Activated CD4-positive, alpha-beta T cell treated with anti-CD3 and anti-CD28 coated beads, Interleukin-2, amount 10 ng/mL, durations not matched to agents 24 days and 14 days (primary cell): ENCODE measurements at regions not wholly inside any gene's neighbourhood (a gene's known extent, or its start where the extent isn't known, plus 50 kb on each side); places are given as distances from the start of the nearest gene placed in this dataset.

Source experiments
- DNase-seq: peaks from one replicate; pipeline ENCODE4 v3.0.0; 2022
- H3K27ac Mint-ChIP-seq: one replicate; pipeline ENCODE4 v1.8.0; 2022; ENCODE audit warnings: mild to moderate bottlenecking, mixed read lengths
- H3K27me3 Mint-ChIP-seq: one replicate; pipeline ENCODE4 v1.8.0; 2022; ENCODE audit warnings: mixed read lengths
- H3K36me3 Mint-ChIP-seq: one replicate; pipeline ENCODE4 v1.8.0; 2022; ENCODE audit warnings: low read depth, mild to moderate bottlenecking, mixed read lengths
- H3K4me1 Mint-ChIP-seq: one replicate; pipeline ENCODE4 v1.8.0; 2021; ENCODE audit warnings: mixed read lengths
- H3K4me3 Mint-ChIP-seq: one replicate; pipeline ENCODE4 v1.8.0; 2022; ENCODE audit warnings: mild to moderate bottlenecking, moderate library complexity, mixed read lengths
- H3K9me3 Mint-ChIP-seq: one replicate; pipeline ENCODE4 v1.8.0; 2021; ENCODE audit warnings: mixed read lengths
- intact Hi-C: fragments of 100-400 bp; cut with micrococcal nuclease; formaldehyde crosslinking; loops from one replicate; pipeline ENCODE4 v1.15.1; 2023

- H3K36me3 Mint-ChIP-seq: no peaks in the 10 kb centered on the region
- no peak for DNase-seq
- H3K9me3 Mint-ChIP-seq: no peaks in the 10 kb centered on the region
- no peaks in the 10 kb centered on the region for H3K27me3 Mint-ChIP-seq
- intact Hi-C loops: no loop called here
- H3K4me1 Mint-ChIP-seq: no peaks in the 10 kb centered on the region
- H3K4me3 Mint-ChIP-seq: no peak overlapping the region
- H3K27ac Mint-ChIP-seq: no peak overlapping the region
These were observed 469.6 kb upstream of the VRK2 start for GRCh38 chr2:57576983-57577382.

GRCh38 chr2:57597940-57598339 is 448.7 kb upstream of the VRK2 start:
- Mint-ChIP-seq H3K27me3 (no peaks in the 10 kb centered on the region), H3K27ac (no peak overlapping the region), H3K9me3 (peaks cover 5% of the 10 kb centered on the region), H3K4me1 (no peaks in the 10 kb centered on the region), H3K4me3 (no peak overlapping the region), H3K36me3 (no peaks in the 10 kb centered on the region)
- no peak for DNase-seq
- intact Hi-C loops: no loop called here

- H3K36me3 Mint-ChIP-seq: no peaks in the 10 kb centered on the region
- no peak overlapping the region for H3K4me3 Mint-ChIP-seq
- intact Hi-C loops: no loop called here
- no peaks in the 10 kb centered on the region for H3K27me3 Mint-ChIP-seq
- no peak for DNase-seq
- no peak overlapping the region for H3K27ac Mint-ChIP-seq
- H3K9me3 Mint-ChIP-seq: peaks cover 5% of the 10 kb centered on the region
- no peaks in the 10 kb centered on the region for H3K4me1 Mint-ChIP-seq
These were observed 448.1 kb upstream of the VRK2 start for GRCh38 chr2:57598551-57598950.

GRCh38 chr2:57602733-57603132 is 443.9 kb upstream of the VRK2 start:
- Mint-ChIP-seq H3K4me3 (no peak overlapping the region), H3K27me3 (no peaks in the 10 kb centered on the region), H3K27ac (no peak overlapping the region), H3K36me3 (no peaks in the 10 kb centered on the region), H3K4me1 (no peaks in the 10 kb centered on the region), H3K9me3 (no peaks in the 10 kb centered on the region)
- intact Hi-C loops: no loop called here
- no peak for DNase-seq

GRCh38 chr2:57614988-57615387 is 431.6 kb upstream of the VRK2 start:
- Mint-ChIP-seq H3K27me3 (no peaks in the 10 kb centered on the region), H3K9me3 (no peaks in the 10 kb centered on the region), H3K4me3 (no peak overlapping the region), H3K27ac (no peak overlapping the region), H3K4me1 (no peaks in the 10 kb centered on the region), H3K36me3 (no peaks in the 10 kb centered on the region)
- intact Hi-C loops: no loop called here
- no peak for DNase-seq

- intact Hi-C loops: no loop called here
- H3K9me3 Mint-ChIP-seq: no peaks in the 10 kb centered on the region
- no peak overlapping the region for H3K27ac Mint-ChIP-seq
- no peak for DNase-seq
- no peaks in the 10 kb centered on the region for H3K36me3 Mint-ChIP-seq
- no peaks in the 10 kb centered on the region for H3K27me3 Mint-ChIP-seq
- H3K4me1 Mint-ChIP-seq: no peaks in the 10 kb centered on the region
- no peak overlapping the region for H3K4me3 Mint-ChIP-seq
These were observed 430.6 kb upstream of the VRK2 start for GRCh38 chr2:57615855-57616556.

- no peaks in the 10 kb centered on the region for H3K4me1 Mint-ChIP-seq
- no peak overlapping the region for H3K4me3 Mint-ChIP-seq
- H3K27ac Mint-ChIP-seq: no peak overlapping the region
These were observed 429.3 kb upstream of the VRK2 start for GRCh38 chr2:57617318-57617717.

GRCh38 chr2:57621122-57621663 is 425.4 kb upstream of the VRK2 start:
- intact Hi-C loops: no loop called here
- Mint-ChIP-seq H3K36me3 (no peaks in the 10 kb centered on the region), H3K27ac (no peak overlapping the region), H3K4me3 (no peak overlapping the region), H3K9me3 (no peaks in the 10 kb centered on the region), H3K27me3 (no peaks in the 10 kb centered on the region), H3K4me1 (no peaks in the 10 kb centered on the region)
- no peak for DNase-seq

More at GRCh38 chr2:57617318-57617717, 429.3 kb upstream of the VRK2 start:
- intact Hi-C loops: no loop called here
- no peaks in the 10 kb centered on the region for H3K36me3 Mint-ChIP-seq
- no peaks in the 10 kb centered on the region for H3K9me3 Mint-ChIP-seq
- DNase-seq: no peak
- H3K27me3 Mint-ChIP-seq: no peaks in the 10 kb centered on the region

- H3K27ac Mint-ChIP-seq: no peak overlapping the region
- intact Hi-C loops: no loop called here
- H3K36me3 Mint-ChIP-seq: no peaks in the 10 kb centered on the region
- H3K4me1 Mint-ChIP-seq: no peaks in the 10 kb centered on the region
- no peaks in the 10 kb centered on the region for H3K9me3 Mint-ChIP-seq
- DNase-seq: no peak
- H3K4me3 Mint-ChIP-seq: no peak overlapping the region
- no peaks in the 10 kb centered on the region for H3K27me3 Mint-ChIP-seq
These were observed 424.6 kb upstream of the VRK2 start for GRCh38 chr2:57622009-57622408.

- no peak for DNase-seq
- no peak overlapping the region for H3K27ac Mint-ChIP-seq
- H3K27me3 Mint-ChIP-seq: no peaks in the 10 kb centered on the region
- peaks cover 4% of the 10 kb centered on the region for H3K9me3 Mint-ChIP-seq
- no peak overlapping the region for H3K4me3 Mint-ChIP-seq
- intact Hi-C loops: no loop called here
- H3K4me1 Mint-ChIP-seq: no peaks in the 10 kb centered on the region
- no peaks in the 10 kb centered on the region for H3K36me3 Mint-ChIP-seq
These were observed 390.4 kb upstream of the VRK2 start for GRCh38 chr2:57656198-57656597.

- Mint-ChIP-seq H3K4me3 (no peak overlapping the region), H3K27ac (no peak overlapping the region), H3K4me1 (no peaks in the 10 kb centered on the region), H3K9me3 (no peaks in the 10 kb centered on the region), H3K36me3 (no peaks in the 10 kb centered on the region), H3K27me3 (no peaks in the 10 kb centered on the region)
- intact Hi-C loops: no loop called here
- DNase-seq: no peak
These were observed 377.0 kb upstream of the VRK2 start for GRCh38 chr2:57669570-57669969.

GRCh38 chr2:57674025-57674424 is 372.6 kb upstream of the VRK2 start:
- no peaks in the 10 kb centered on the region for H3K9me3 Mint-ChIP-seq
- no peak overlapping the region for H3K27ac Mint-ChIP-seq
- no peaks in the 10 kb centered on the region for H3K36me3 Mint-ChIP-seq
- intact Hi-C loops: no loop called here
- no peaks in the 10 kb centered on the region for H3K4me1 Mint-ChIP-seq
- H3K27me3 Mint-ChIP-seq: no peaks in the 10 kb centered on the region
- no peak for DNase-seq
- no peak overlapping the region for H3K4me3 Mint-ChIP-seq

GRCh38 chr2:57674743-57675142 is 371.9 kb upstream of the VRK2 start:
- Mint-ChIP-seq H3K27me3 (no peaks in the 10 kb centered on the region), H3K4me1 (no peaks in the 10 kb centered on the region), H3K4me3 (no peak overlapping the region), H3K36me3 (no peaks in the 10 kb centered on the region), H3K9me3 (no peaks in the 10 kb centered on the region), H3K27ac (no peak overlapping the region)
- intact Hi-C loops: no loop called here
- DNase-seq: no peak

- no peaks in the 10 kb centered on the region for H3K4me1 Mint-ChIP-seq
- no peak for DNase-seq
- H3K27me3 Mint-ChIP-seq: no peaks in the 10 kb centered on the region
- intact Hi-C loops: no loop called here
- H3K9me3 Mint-ChIP-seq: no peaks in the 10 kb centered on the region
- H3K27ac Mint-ChIP-seq: no peak overlapping the region
- H3K36me3 Mint-ChIP-seq: no peaks in the 10 kb centered on the region
- no peak overlapping the region for H3K4me3 Mint-ChIP-seq
These were observed 369.3 kb upstream of the VRK2 start for GRCh38 chr2:57677296-57677695.

- H3K27ac Mint-ChIP-seq: no peak overlapping the region
- no peak for DNase-seq
- H3K36me3 Mint-ChIP-seq: no peaks in the 10 kb centered on the region
- intact Hi-C loops: no loop called here
- no peaks in the 10 kb centered on the region for H3K27me3 Mint-ChIP-seq
- no peaks in the 10 kb centered on the region for H3K4me1 Mint-ChIP-seq
- H3K4me3 Mint-ChIP-seq: no peak overlapping the region
- H3K9me3 Mint-ChIP-seq: no peaks in the 10 kb centered on the region
These were observed 365.0 kb upstream of the VRK2 start for GRCh38 chr2:57681650-57682049.
